ENCODE measurements at regions not wholly inside any gene's neighbourhood (a gene's known extent, or its start where the extent isn't known, plus 50 kb on each side); places are given as distances from the start of the nearest gene placed in this dataset.

- intact Hi-C loops (cut with micrococcal nuclease), result no loop called here
- no peak overlapping the region for H3K27ac ChIP-seq (ENCODE audit: low read depth, low read length)
- no peak overlapping the region for H3K9ac ChIP-seq (ENCODE audit: low read length)
Measured at GRCh38 chr5:67815455-67816391, 399.8 kb upstream of the PIK3R1 start.

More at GRCh38 chr5:67815455-67816391, 399.8 kb upstream of the PIK3R1 start:
- H3K4me2 ChIP-seq (ENCODE audit: low read length), result no peak overlapping the region
- H3K36me3 ChIP-seq (ENCODE audit: control insufficient read depth in 1 of 2, insufficient read depth in 2 of 2, low read length in 2 of 2), result no peaks in the 10 kb centered on the region
- H3K79me2 ChIP-seq (ENCODE audit: insufficient read depth, low read length), result no peaks in the 10 kb centered on the region
- H2AFZ ChIP-seq (ENCODE audit: low read depth, low read length, poor library complexity, severe bottlenecking), result no peak overlapping the region
- no peaks in the 10 kb centered on the region; the same call in 1 of the 2 replicates for H3K27me3 ChIP-seq (ENCODE audit: insufficient read depth, low read length)
- ATAC-seq (no peak), DNase-seq (ENCODE audit: low read depth, low spot score) (no peak)
- H3K4me1 ChIP-seq (ENCODE audit: control insufficient read depth in 1 of 2, insufficient read depth in 2 of 2, low read length in 2 of 2), result no peaks in the 10 kb centered on the region
- H3K9me3 ChIP-seq (ENCODE audit: control insufficient read depth in 1 of 2, insufficient read depth in 1 of 2, low read depth in 1 of 2, low read length in 2 of 2), result no peaks in the 10 kb centered on the region
- ChIA-PET CTCF (no interaction called here), RAD21 (ENCODE audit: low non-redundant PET in 1 of 2, low total read pairs in 2 of 2, uncharacterized antibody in 2 of 2, unreplicated experiment in 2 of 2) (no interaction called here), POLR2A (no interaction called here)
- TF ChIP-seq ZFX (IDR thresholded peaks at IDR 0.05) (no peak), POLR2AphosphoS5 (IDR thresholded peaks at IDR 0.05; ENCODE audit: low read depth, low read length) (no peak), TCF7L2 (IDR thresholded peaks at IDR 0.05; ENCODE audit: borderline replicate concordance, extremely low read depth, insufficient read depth, insufficient read length) (no peak), JUND (IDR thresholded peaks at IDR 0.05) (no peak), ZBTB33 (IDR thresholded peaks at IDR 0.05; ENCODE audit: extremely low read depth, insufficient replicate concordance, low read length) (no peak), EZH2 (IDR thresholded peaks at IDR 0.05) (no peak), SP1 (IDR thresholded peaks at IDR 0.05; ENCODE audit: low read depth) (no peak), CEBPB (IDR thresholded peaks at IDR 0.05; ENCODE audit: low read depth) (no peak), REST (IDR thresholded peaks at IDR 0.05; ENCODE audit: low read depth) (no peak), ELF1 (IDR thresholded peaks at IDR 0.05; ENCODE audit: borderline replicate concordance, low read depth) (no peak), YY1 (IDR thresholded peaks at IDR 0.05; ENCODE audit: extremely low read depth, insufficient replicate concordance, low read depth, low read length) (no peak), MAX (IDR thresholded peaks at IDR 0.05) (no peak), SRF (IDR thresholded peaks at IDR 0.05; ENCODE audit: low read depth) (no peak), POLR2A (IDR thresholded peaks at IDR 0.05; ENCODE audit: borderline replicate concordance, extremely low read depth, insufficient read depth, insufficient read length) (no peak), ZNF274 (IDR thresholded peaks at IDR 0.05; ENCODE audit: low read depth, low read length) (no peak), RAD21 (IDR thresholded peaks at IDR 0.05; ENCODE audit: low read depth) (no peak)
- TF ChIP-seq, protein P1, sequence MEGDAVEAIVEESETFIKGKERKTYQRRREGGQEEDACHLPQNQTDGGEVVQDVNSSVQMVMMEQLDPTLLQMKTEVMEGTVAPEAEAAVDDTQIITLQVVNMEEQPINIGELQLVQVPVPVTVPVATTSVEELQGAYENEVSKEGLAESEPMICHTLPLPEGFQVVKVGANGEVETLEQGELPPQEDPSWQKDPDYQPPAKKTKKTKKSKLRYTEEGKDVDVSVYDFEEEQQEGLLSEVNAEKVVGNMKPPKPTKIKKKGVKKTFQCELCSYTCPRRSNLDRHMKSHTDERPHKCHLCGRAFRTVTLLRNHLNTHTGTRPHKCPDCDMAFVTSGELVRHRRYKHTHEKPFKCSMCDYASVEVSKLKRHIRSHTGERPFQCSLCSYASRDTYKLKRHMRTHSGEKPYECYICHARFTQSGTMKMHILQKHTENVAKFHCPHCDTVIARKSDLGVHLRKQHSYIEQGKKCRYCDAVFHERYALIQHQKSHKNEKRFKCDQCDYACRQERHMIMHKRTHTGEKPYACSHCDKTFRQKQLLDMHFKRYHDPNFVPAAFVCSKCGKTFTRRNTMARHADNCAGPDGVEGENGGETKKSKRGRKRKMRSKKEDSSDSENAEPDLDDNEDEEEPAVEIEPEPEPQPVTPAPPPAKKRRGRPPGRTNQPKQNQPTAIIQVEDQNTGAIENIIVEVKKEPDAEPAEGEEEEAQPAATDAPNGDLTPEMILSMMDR (IDR thresholded peaks at IDR 0.05 in 2 of 3, conservative IDR thresholded peaks at IDR 0.05 in 1 of 3; ENCODE audit: borderline replicate concordance in 1 of 3, insufficient read depth in 1 of 3, low read depth in 2 of 3, low read length in 2 of 3), result no peak
- TF ChIP-seq, protein P2, sequence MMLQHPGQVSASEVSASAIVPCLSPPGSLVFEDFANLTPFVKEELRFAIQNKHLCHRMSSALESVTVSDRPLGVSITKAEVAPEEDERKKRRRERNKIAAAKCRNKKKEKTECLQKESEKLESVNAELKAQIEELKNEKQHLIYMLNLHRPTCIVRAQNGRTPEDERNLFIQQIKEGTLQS (IDR thresholded peaks at IDR 0.05), result no peak
- no peak overlapping the region for H3K4me3 ChIP-seq (replicated peaks in 1 of 2; ENCODE audit: low read depth in 1 of 2, low read length in 2 of 2)
- BruUV-seq (replicated peaks), result no TSS peak
- no peaks in the 10 kb centered on the region for H3K9me2 ChIP-seq (ENCODE audit: insufficient read depth)
- H4K20me1 ChIP-seq (ENCODE audit: insufficient read depth), result no peaks in the 10 kb centered on the region
